ENCODE measurements at regions not wholly inside any gene's neighbourhood (a gene's known extent, or its start where the extent isn't known, plus 50 kb on each side); places are given as distances from the start of the nearest gene placed in this dataset.

GRCh38 chr19:30268601-30269000 is 103.6 kb upstream of the ZNF536 start:
- no peak for DNase-seq
- no peak for TF ChIP-seq CTCF (conservative IDR thresholded peaks at IDR 0.05)
- POLR2A ChIA-PET (ENCODE audit: unreplicated experiment) = no interaction called here
- no peak overlapping the region for H3K27ac ChIP-seq
- intact Hi-C loops (cut with micrococcal nuclease; ENCODE audit: unreplicated experiment) = no loop called here
- BruUV-seq (replicated peaks) = no TSS peak
- no peak overlapping the region for H2AFZ ChIP-seq
- no peaks in the 10 kb centered on the region for H3K79me2 ChIP-seq (ENCODE audit: low read depth)
- H4K20me1 ChIP-seq (ENCODE audit: insufficient read depth) = peaks cover 4% of the 10 kb centered on the region; the same call in 1 of the 2 replicates
- no peaks in the 10 kb centered on the region for H3K4me1 ChIP-seq (replicated peaks; ENCODE audit: insufficient read depth)
- no peaks in the 10 kb centered on the region for H3F3A ChIP-seq (ENCODE audit: insufficient read depth, low read depth)
- H3K27me3 ChIP-seq (ENCODE audit: insufficient read depth, low read depth) = peaks cover 72% of the 10 kb centered on the region
- H3K4me3 ChIP-seq = no peak overlapping the region
- H3K36me3 ChIP-seq (ENCODE audit: low read depth) = no peaks in the 10 kb centered on the region
- no peaks in the 10 kb centered on the region for H3K9me3 ChIP-seq (ENCODE audit: insufficient read depth, low read depth)
- H3K4me2 ChIP-seq = no peak overlapping the region
- CTCF ChIA-PET = no interaction called here
- H3K9me2 ChIP-seq (ENCODE audit: insufficient read depth) = no peaks in the 10 kb centered on the region

GRCh38 chr19:30269638-30270037 is 102.5 kb upstream of the ZNF536 start:
- no peak overlapping the region for H3K4me3 ChIP-seq
- POLR2A ChIA-PET (ENCODE audit: unreplicated experiment) = no interaction called here
- no peaks in the 10 kb centered on the region for H3F3A ChIP-seq (ENCODE audit: insufficient read depth, low read depth)
- no peak overlapping the region for H3K27ac ChIP-seq
- H2AFZ ChIP-seq = no peak overlapping the region
- no peaks in the 10 kb centered on the region for H3K9me3 ChIP-seq (ENCODE audit: insufficient read depth, low read depth)
- CTCF ChIA-PET = no interaction called here
- H3K9me2 ChIP-seq (ENCODE audit: insufficient read depth) = no peaks in the 10 kb centered on the region
- TF ChIP-seq EZH2 (IDR thresholded peaks at IDR 0.05; ENCODE audit: low read depth) = no peak
- no peak for TF ChIP-seq CTCF (conservative IDR thresholded peaks at IDR 0.05)
- no peak overlapping the region for H3K4me2 ChIP-seq
- H3K27me3 ChIP-seq (ENCODE audit: insufficient read depth, low read depth) = peaks cover 65% of the 10 kb centered on the region
- no peaks in the 10 kb centered on the region for H3K36me3 ChIP-seq (ENCODE audit: low read depth)
- DNase-seq = no peak
- no peaks in the 10 kb centered on the region for H3K79me2 ChIP-seq (ENCODE audit: low read depth)
- peaks cover 4% of the 10 kb centered on the region; the same call in 1 of the 2 replicates for H4K20me1 ChIP-seq (ENCODE audit: insufficient read depth)
- intact Hi-C loops (cut with micrococcal nuclease; ENCODE audit: unreplicated experiment) = no loop called here
- no TSS peak for BruUV-seq (replicated peaks)
- no peaks in the 10 kb centered on the region for H3K4me1 ChIP-seq (replicated peaks; ENCODE audit: insufficient read depth)

DNA sequence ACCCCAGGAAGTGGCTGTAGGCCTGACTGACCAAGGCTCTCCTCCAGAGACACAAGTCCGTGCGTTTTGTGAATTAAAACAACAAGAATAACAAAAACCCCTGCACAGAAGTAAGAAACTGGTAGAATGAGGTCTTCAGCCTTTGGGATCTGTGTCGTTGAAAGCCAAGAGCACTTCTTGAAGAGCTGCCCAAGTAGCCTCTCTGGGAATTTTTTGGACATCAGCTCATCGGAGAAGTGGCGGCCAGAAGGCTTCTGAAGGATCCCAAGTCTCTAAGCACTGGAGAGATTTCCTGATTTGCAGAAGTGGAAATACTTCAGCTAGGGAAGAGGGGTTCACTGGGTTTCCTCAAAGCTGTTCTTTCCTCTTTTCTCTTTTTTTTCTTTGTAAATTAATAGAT is 100.4 kb upstream of the ZNF536 start:
- Histone ChIP-seq H2AFZ (no peak overlapping the region), H3K79me2 (ENCODE audit: low read depth) (no peaks in the 10 kb centered on the region), H3K27me3 (ENCODE audit: insufficient read depth, low read depth) (peaks cover 65% of the 10 kb centered on the region), H4K20me1 (ENCODE audit: insufficient read depth) (peaks cover under 1% of the 10 kb centered on the region; the same call in 1 of the 2 replicates), H3K36me3 (ENCODE audit: low read depth) (no peaks in the 10 kb centered on the region), H3K9me2 (ENCODE audit: insufficient read depth) (no peaks in the 10 kb centered on the region), H3K4me3 (no peak overlapping the region), H3K9me3 (ENCODE audit: insufficient read depth, low read depth) (no peaks in the 10 kb centered on the region), H3K4me2 (no peak overlapping the region), H3K27ac (no peak overlapping the region), H3K4me1 (replicated peaks; ENCODE audit: insufficient read depth) (no peaks in the 10 kb centered on the region), H3F3A (ENCODE audit: insufficient read depth, low read depth) (no peaks in the 10 kb centered on the region)
- ChIA-PET CTCF (no interaction called here), POLR2A (ENCODE audit: unreplicated experiment) (no interaction called here)
- BruUV-seq (replicated peaks) = no TSS peak
- intact Hi-C loops (cut with micrococcal nuclease; ENCODE audit: unreplicated experiment) = no loop called here
- DNase-seq = no peak
- TF ChIP-seq EZH2 (IDR thresholded peaks at IDR 0.05; ENCODE audit: low read depth) (no peak), CTCF (conservative IDR thresholded peaks at IDR 0.05) (no peak)
